GM12891 (cell line): ENCODE measurements at regions not wholly inside any gene's neighbourhood (a gene's known extent, or its start where the extent isn't known, plus 50 kb on each side); places are given as distances from the start of the nearest gene placed in this dataset.

Experiments used
- POLR2A ChIP-seq: IDR thresholded peaks from 2 replicates; pipeline ENCODE4 v1.6.1; 2011; ENCODE audit warnings: low read depth, low read length, control low read depth
- TAF1 ChIP-seq: IDR thresholded peaks from 2 replicates; pipeline ENCODE4 v1.6.1; 2011; ENCODE audit warnings: low read depth, low read length, control low read depth

DNA sequence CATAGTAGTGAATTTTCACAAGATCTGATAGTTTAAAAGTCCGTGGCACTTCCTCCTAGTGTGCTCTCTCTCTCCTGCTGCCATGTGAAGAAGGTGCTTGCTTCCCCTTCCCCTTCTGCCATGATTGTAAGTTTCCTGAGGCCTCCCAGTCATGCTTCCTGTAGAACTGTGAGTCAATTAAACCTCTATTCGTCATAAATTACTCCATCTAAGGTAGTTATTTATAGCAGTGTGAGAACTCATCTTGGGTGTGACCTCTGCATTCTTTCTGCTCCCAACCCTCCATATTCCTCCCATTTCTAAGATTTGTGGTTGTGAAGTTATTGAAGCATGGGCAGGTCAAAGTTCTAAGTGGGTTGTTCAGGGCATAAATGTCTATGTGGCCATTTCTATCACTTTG is 62.1 kb upstream of the ADAMTS18 start:
- TF ChIP-seq POLR2A, result no peak
- no peak for TF ChIP-seq TAF1
